Effector CD8-positive, alpha-beta T cell (primary cell): ENCODE measurements at regions not wholly inside any gene's neighbourhood (a gene's known extent, or its start where the extent isn't known, plus 50 kb on each side); places are given as distances from the start of the nearest gene placed in this dataset.
"Not testable (repeated sequence)": the region's sequence is repeated elsewhere in the genome, so short reads cannot be mapped to it uniquely, and the experiment has no call there.

Source experiments
- DNase-seq: peaks from one replicate; lab custom pipeline; 2025; lab: John Stamatoyannopoulos, UW

DNA sequence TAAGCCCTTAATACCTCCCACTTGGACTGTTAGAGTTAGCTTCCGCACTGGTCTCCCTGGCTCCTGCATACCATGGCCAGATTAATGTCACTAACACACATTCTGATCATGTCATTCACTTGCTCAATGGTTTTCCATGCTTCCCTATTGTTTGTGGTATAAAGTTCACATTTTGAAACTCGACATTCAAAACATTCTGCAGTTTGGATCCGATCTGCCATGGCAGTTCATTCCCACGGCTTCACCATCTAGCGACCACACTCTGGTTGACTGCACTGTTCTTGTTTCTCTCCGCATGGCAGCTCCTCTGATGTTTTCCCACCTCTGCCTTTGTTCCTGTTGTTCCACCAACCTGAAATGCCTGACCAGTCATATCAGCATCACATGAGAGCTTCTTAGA, 87.4 kb upstream of the WAC start:
- DNase-seq: no peak

DNA sequence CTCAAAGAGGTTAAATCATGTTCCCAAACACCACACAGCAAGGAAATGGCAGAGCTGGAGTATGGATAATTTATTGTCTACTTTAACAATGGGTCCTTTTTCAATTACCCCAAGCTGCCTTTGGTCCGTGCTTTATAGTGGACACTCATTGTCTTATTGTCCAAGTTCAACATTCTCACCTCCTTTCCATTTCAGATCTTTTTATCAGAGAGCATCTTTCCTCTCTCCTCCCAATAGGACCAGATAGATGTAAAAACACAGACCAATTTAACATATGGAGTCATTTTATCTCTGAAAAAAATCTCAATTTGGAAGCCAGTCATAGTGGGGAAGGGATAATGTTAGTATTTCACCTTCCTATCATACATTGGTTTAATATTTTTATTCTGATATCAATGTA, 83.5 kb upstream of the WAC start:
- DNase-seq: no peak

DNA sequence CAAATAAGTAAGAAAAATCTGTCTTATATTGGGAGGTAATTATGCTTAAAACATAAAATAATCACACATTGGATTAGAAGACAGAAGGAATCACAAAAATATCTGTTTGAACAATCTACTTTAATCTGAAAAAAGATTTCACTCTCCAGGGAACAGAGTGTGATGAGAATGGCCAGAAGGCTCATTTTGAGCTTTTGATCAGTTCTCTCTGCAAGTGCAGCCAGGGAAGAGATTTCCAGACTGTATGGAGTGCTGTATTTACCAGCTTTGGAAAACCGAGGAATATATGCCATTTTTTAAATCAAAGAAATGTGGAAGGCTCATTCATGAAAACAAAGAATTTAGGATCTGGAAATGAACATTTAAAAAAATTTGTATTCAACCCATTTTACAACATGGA, 83.0 kb upstream of the WAC start:
- DNase-seq: no peak

DNA sequence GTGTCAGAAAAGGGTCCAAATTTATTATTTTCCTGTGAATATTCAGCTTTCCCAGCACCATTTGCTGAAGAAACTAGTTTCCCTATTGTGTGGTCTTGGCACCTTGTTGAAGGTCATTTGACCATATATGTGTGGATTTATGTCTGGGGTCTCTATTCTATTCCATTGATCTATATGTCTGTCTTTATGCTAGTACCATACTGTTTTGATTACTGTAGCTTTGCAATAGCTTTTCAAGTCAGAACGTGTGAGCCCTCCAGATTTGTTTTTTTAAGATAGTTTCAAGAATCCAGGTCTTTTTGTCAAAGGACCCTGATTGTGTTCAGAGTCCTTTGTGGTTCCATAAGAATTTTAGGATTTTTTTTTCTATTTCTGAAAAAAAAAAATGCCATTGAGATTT, 79.0 kb upstream of the WAC start:
- DNase-seq: no peak

DNA sequence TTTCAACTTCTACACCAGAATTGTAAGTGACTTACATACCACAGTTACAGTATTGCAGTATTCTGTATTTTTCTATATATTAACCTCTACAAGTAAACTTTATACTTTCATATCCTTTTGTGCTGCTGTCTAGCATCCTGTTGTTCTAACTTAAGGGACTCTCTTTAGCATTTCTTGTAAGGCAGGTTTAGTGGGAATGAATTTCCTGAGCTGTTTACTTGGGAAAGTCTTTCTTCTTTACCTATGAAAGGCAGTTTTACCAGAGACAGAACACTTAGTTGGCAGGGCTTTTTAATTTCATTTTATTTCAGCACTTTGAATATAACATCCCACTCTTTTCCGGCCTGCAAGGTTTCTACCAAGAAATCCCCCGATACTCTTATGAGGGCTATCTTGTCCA, 75.8 kb upstream of the WAC start:
- DNase-seq: no peak

DNA sequence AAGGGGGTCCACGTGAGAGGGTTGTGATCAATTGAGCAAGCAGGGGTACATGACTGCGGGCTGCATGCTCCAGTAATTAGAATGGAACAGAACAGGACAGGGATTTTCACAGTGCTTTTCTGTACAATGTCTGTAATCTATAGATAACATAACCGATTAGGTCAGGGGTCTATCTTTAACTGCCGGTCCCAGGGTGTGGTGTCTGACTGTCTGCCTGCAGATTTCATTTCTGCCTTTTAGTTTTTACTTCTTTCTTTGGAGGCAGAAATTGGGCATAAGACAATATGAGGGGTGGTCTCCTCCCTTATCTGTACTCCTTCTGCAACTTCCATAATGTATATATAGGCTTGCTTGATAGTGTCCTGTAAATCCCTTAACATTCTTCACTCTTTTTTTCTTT, 75.0 kb upstream of the WAC start:
- not testable (repeated sequence) for DNase-seq

DNA sequence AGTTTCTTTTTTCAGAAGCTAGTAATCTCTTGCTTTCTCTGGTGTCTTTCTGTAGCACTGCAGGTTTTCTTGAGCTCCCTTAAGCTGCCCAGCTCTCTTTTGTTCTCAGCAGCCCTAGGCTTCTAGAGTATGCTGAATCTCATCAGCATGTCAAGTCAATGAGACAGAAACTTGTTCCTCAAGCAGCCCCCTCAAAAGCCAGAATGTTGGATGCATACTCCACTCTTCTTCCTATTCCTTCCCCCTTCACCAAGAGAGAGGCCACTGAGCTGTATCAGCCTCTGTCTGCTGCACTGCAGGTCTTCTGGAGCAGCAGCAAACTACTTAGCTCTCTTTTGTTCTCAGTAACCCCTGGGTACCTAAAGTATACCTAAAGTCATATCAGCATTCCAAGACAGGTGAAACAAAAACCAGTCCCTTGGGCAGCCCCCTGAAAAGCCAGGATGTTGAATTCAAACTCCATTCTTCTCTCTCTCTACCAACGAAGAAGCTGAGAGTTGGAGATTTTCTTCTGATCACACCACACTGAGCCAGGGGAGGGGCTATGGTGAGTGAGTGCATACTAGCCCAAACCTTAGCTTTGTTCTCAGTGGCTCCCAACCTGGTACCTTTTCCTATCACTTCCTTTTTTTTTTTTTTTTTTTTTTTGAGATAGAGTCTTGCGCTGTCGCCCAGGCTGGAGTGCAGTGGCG, 73.3 kb upstream of the WAC start:
- no peak for DNase-seq

DNA sequence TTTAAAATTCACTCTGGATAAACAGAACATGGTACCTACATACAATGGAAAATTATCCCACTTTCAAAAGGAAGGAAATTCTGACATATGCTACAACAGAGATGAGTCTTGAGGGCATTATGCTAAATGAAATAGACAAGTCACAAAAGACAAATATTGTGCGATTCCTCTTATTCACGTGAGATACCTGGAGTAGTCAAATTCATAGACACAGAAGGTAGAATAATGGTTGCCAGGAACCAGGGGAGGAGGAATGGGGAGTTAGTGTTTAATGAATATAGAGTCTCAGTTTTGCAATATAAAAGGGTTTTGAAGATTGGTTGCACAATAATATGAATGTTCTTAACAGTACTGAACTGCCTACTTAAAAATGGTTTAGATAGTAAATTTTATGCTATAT, 69.8 kb upstream of the WAC start:
- no peak for DNase-seq

DNA sequence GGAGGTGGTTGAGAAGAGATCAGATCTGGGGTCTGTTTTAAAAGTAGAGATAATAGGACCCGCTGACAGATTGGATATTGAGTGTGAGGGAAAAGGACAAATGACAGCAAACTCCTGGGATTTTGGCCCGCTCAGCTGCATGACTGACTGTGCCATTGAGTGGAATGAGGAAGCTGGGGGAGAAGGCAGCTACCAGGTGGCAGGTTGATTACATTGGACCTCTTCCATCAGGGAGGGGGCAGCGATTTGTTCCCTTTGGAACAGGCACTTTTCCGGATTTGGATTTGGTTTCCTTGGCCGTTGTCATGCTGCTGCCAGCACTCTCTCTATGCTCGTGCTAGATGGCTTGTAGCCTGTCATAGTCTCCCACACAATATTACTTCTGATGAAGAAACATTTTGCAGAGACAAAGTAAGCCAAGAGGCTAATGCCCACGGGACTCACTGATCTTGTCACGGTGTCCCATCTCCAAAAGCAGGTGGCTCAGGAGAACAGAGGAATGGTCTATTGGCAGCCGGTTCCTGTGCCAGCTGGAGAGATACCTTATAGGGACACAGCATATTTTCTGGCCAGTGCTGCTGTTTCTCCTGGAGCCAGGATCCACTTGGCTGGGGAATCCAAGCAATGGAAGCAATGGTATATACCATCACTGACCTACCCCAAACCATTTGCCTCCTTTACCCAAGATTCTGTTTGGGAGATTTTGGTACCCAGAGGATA, 69.1 kb upstream of the WAC start:
- DNase-seq: no peak

DNA sequence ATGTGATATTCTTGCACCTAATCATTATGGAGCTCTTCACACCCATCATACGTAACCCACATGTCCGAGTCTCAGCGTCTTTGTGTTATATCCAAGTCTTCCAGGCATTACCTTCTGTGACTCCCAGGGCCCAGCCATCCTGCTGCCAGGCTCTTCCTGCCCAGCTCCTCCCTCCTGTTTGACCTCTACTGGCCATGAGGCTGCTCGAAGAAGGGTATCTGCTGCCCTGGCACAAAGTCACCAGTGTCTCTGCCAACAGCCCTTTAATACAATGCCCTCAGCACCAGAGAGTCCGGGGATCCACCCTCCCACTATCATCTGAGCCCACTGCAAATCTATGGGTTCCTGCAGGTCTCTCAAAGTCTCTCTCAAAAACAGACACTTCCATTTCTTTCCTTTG, 65.3 kb upstream of the WAC start:
- no peak for DNase-seq

DNA sequence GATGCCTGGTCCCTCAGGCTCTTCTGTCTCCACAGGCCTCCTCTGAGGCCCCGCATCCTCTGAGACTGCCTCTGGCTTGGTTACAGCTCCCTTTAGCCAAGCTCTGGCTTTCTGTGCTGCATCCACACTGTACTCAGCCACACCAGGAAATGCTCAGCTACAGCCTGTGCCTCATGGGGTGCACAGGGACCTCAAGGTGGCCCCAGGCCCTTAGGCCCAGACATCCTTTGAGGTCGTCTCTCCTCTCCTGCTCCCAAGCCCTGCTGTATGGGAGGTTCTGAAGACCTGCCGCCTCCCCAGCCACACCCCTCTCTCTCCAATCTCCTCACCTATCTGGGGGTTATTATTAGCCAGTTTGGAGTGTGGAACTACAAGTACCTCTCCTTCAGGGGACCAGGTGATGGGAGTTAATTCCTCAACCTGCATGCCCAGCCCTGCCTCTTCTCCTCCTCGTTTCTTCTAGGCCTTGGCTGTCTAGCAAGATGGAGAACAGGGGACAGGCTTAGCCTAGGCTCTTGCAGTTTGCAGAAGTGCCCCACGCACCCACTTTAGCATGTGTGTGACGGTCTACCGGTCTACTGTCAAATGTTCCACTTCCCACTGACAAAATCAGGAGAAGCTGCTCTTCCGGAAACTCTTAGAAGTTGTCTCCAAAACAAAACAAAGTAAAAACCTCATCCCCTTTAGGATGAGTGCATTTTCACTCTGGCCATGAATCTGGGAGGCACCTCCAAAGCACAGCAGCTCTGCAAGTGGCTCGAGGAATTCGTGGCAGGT, 64.0 kb upstream of the WAC start:
- DNase-seq: no peak

DNA sequence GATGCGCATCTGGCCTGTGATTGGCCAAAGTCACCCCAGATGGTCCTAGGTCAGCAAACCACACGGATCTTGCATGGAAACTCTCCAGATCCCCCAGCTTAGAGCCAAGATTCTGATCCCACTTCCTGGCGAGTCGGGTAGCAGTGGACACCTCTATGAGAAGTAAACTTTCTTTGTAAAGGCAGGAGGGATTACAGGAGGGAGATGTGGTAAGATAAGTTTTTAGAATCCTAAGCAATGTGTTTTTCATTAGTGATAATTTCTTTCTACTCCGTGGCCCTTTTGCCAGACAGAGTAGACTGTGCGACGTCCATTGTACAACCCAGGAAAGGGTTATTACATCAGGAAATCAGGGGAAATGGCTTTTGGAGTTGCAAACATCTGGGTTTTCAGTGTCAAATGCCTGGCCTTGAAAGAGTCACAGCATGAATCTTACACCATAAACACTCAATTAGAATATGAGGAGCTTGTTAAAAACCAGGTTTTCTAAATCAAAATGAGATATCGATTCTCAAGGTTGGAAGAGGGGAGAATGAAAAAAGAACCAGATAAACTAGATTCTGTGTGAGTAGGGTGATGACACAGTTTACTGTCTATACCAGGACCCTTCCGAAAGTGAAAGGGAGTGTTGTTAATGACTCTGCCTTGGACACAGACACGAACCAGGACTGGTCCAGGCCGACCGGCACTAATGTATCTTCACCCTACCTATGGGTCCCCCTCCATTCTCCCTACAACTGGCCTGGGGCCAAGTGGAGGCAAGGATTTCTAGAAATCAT, 61.9 kb upstream of the WAC start:
- no peak for DNase-seq

DNA sequence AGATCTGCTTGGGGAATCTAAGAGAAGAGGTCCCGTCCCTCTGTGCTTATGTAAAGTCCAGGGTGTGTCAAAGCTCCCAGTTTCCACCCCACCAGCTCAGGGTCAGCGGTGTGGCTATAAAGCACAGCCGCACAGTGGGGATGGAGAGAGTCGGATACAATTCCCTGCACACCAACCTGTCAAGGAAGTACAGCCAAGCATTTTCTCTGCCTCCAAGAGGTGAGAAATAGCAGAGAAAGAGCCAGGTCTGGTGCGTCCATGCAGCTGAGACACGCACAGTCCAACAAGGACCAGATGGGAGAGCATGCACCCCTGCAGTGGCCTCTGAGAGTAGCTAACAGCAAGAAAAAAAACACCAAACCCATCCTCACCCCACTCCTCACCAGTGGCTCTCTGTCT, 61.3 kb upstream of the WAC start:
- DNase-seq: no peak

DNA sequence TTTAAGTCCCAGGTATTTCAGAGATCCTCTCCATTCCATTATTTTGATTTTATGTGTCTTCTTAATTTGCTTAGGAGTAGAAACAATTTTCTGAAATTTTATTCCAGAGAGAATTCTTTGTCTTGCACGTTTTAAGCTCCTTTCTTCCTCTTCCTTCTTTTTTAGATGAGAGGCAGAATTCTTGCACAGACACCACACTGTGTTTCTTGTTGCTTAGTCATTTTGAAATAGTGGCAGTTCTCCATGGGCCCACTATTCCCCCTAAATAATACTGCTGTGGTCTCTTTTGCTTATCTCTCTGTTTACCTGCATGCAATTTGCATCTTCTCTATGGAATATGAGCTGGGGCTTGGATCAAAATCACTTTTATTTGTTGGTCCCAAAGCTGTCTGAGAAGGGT, 54.3 kb upstream of the WAC start:
- DNase-seq: no peak

DNA sequence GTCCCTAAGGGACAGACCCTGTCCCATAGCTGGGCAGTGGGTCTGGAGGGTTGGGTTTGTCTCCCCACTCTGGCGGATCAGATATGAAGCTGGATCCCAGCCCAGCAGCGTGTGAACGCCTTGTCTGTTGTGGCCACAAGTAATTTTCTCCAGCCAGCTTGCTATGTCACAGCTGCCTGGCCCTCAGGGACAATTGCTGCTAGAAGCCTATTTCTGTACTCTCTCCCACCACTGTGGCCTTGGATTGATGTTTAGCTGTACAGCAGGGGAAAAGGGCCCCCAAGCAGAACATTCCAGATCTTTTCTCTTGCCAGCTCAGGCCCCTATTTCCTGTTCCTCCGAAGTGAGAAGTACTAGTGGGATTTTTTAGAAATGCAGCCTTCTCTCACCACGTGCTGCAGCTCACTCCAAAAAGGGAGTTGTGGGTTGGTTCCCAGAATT, 53.5 kb upstream of the WAC start:
- DNase-seq: no peak

DNA sequence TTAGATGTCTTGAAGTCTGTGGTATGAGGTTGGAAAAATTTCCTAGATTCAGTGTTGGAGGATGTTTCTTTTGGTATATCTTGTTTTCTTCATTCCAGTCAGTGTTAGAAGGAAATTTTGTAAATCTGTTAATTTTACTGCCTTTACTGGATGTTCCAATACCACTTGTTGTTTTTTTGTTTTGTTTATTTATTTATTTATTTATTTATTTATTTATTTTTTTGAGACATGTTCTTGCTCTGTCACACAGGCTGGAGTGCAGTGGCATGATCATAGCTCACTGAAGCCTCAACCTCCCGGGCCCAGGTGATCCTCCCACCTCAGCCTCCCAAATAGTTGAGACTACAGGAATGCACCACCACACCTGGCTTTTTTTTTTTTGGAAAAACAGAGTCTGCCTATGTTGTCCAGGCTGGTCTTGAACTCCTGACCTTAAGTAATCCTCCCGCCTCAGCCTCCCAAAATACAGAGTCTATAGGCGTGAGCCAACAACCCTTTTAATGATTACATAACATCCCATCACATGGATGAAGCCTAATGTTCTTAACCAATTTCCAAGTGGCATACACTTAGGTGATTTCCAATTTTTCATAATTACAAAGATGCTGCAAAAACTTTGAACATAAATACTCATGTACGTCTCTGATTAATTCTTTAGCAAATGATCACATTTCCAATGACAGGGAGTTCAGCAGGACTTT, 52.8 kb upstream of the WAC start:
- no peak for DNase-seq

DNA sequence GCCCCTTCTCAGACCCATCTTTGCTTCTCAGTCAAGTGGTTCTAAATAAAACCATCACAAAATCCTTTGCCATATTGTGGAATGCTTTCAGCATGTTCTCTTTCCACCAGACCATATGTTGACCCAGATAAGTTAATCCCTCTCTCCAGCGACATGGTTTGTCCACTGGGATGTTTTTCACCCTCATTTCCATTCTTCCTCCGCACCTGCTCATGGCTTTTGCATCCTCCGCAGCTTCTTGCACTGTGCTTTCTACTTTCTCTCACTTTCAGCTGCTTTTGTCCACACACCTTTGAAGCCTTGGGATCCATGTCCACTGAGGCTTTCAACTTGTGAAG, 52.3 kb upstream of the WAC start:
- DNase-seq: no peak

DNA sequence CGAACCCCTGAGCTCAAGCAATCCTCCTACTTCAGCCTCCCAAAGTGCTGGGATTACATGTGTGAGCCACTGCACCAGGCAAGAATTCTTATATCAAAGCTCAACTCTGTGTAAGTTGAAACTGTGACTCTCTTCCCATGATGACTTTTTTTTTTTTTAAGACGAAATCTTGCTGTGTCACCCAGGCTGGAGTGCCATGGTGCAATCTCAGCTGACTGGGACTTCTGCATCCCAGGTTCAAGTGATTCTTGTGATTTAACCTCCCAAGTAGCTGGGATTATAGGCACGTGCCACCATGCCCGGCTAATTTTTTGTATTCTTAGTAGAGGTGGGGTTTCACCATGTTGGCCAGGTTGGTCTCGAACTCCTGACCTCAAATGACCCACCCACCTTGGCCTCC, 51.6 kb upstream of the WAC start:
- DNase-seq: not testable (repeated sequence)

DNA sequence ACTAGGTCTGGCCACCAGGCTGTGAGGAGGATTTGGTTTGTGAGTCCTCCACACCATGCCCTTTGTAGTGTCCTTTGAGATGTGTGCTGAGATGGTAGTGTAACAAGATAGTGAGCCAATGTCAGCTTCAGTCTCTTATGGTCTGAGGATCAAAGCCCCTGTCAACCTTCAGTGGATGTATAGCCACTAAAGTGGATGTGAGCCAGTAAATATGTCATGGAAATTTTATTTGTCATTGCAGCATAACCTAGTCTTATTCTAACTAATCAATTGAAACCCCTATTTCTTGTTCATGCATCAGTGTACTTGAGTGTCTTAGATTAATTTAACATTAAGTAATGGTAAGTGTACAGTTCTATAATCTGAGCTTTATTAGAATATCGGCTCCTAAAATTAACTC, 51.0 kb upstream of the WAC start:
- DNase-seq: no peak
